Left renal cortex interstitium (tissue), 4 donors: ENCODE measurements at regions not wholly inside any gene's neighbourhood (a gene's known extent, or its start where the extent isn't known, plus 50 kb on each side); places are given as distances from the start of the nearest gene placed in this dataset.
A peak's percentile ranks its signal among the peaks of the same experiment; 100 is the strongest.
"Not testable (repeated sequence)": the region's sequence is repeated elsewhere in the genome, so short reads cannot be mapped to it uniquely, and the experiment has no call there.

ENCODE experiments used
- DNase-seq, 4 donors: peaks; one replicate each; pipeline ENCODE4 v3.0.0-alpha.2; 2013; ENCODE audit warnings: low read depth in 4 of 4, low spot score in 2 of 4, missing footprints in 1 of 4

GRCh38 chr11:22454461-22455090 lies 116.4 kb downstream of the SLC17A6 start:
- DNase-seq, result no peak

DNA sequence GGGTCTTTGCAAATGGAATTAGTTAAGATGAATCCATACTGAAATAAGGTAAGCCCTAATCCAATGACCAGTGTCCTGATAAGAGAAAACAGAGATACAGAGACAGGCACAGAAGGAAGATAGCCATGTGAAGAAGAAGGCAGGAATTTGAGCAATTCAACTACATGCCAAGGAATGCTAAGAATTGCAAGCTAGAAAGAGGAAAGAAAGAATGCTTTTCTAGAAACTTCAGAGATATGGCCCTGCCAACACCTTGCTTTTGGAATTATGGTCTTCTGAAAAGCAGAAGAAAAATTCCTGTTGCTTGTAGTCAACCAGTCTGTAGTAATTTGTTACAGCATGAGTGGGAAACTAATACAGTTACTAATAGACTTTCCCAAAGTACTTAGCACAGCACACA lies 111.3 kb downstream of the SLC17A6 start:
- DNase-seq, result no peak

DNA sequence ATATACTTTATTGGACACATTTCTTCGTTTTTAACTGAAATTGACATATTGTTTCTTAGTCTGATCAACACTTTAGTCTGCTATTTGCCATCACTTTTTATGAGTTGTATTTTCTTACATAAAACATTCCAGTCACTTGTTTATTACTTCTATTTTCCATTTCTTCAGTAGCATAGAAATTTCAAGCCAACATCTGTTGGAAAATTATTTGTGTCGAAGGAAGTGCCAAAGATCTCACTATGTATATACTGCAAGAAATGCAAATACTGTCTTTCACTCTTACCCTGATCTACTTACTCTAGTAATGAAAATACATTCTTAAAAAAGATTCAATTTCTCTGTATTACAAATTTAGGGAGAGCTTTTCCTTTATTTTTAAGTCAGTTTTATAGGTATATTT lies 105.9 kb downstream of the SLC17A6 start:
- DNase-seq, result no peak

- no peak for DNase-seq
These were observed 103.7 kb downstream of the SLC17A6 start for GRCh38 chr11:22441831-22442230.

- not testable (repeated sequence) for DNase-seq
These were observed 97.4 kb downstream of the SLC17A6 start for GRCh38 chr11:22435582-22435981.

DNA sequence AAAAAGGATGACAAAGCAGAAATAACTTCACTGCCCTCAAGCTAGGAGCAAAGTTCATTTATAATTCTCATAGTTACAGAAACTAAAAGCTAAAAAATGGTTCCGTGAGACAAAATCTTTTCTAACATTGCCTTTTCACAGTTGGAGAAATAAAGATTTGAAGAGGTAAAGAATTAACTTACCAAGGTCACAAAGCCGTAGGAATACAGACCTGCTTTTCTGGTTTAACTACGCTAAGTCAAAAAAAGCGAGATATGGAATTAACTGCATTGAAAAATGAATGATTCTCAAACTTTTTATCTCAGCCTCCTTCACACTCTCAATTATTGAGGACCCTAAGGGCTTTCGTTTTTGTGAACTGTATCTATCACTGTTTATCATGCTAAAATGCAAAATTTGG lies 95.3 kb downstream of the SLC17A6 start:
- DNase-seq, result no peak

DNA sequence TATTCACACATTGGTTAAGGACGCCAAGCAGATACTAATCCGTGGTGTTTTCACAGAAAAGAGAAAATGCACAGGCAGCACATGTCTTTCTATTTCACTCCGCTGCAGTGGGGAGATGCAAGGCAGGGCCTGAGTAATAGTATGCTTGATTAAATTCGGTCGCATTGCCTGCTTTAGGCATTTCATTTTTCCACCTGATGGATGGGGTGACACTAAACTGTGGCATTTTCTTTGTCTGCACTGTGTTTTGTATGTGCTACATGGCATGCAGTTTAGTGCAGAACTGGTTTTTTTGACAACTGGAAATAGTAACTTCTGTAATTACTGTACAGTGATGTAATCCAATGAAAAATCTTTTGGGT lies 94.9 kb downstream of the SLC17A6 start:
- DNase-seq, result peak in 1 of 4 donors; percentile 16

GRCh38 chr11:22432291-22433093 lies 94.3 kb downstream of the SLC17A6 start:
- peak; percentile 57 to 75 (median 67) for DNase-seq

- no peak for DNase-seq
These were observed 92.9 kb downstream of the SLC17A6 start for GRCh38 chr11:22431106-22431505.

- no peak for DNase-seq
These were observed 92.5 kb downstream of the SLC17A6 start for GRCh38 chr11:22430639-22431038.

GRCh38 chr11:22430141-22430541 lies 92.0 kb downstream of the SLC17A6 start:
- no peak for DNase-seq
